ENCODE measurements at regions not wholly inside any gene's neighbourhood (a gene's known extent, or its start where the extent isn't known, plus 50 kb on each side); places are given as distances from the start of the nearest gene placed in this dataset.

DNA sequence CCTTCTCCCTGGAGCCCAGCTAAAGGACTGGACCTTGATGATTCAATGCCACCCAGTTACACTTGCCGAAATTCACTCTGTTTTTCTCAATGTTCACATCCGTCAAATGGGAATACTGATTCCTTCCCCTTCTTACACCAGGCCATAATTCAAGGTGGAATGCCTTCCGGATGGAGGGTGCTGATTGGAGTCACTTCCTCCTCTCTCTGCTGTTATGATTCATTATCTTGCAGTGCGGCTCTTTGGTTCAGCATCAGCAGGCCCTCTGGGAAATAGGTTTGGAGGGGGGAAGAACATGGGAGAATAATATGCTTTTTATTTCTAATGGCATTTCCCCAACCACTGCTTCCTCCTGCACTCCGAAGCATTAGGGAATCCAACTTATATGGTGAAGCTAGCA, 390.6 kb upstream of the TBX3 start:
- H3K27me3 ChIP-seq (replicated peaks in 2 of 5; ENCODE audit: control insufficient read depth in 4 of 5, insufficient read depth in 5 of 5, low read length in 4 of 5), result no peaks in the 10 kb centered on the region
- no peak for DNase-seq
- no peaks in the 10 kb centered on the region for H3K9me3 ChIP-seq (ENCODE audit: control extremely low read depth in 1 of 5, control insufficient read depth in 4 of 5, insufficient read depth in 2 of 5, low read depth in 1 of 5, low read length in 4 of 5)
- WGBS (ENCODE audit: insufficient coverage), result 40% methylated on average over 3 of the region's 5 CpGs
- H3K36me3 ChIP-seq (ENCODE audit: control insufficient read depth in 4 of 4, insufficient read depth in 4 of 4, low read length in 3 of 4), result no peaks in the 10 kb centered on the region
- CTCF ChIA-PET, result no interaction called here
- no peak overlapping the region for H3K27ac ChIP-seq (ENCODE audit: insufficient read depth in 1 of 2, low read depth in 1 of 2, low read length in 2 of 2, poor library complexity in 1 of 2, severe bottlenecking in 2 of 2)
- POLR2A ChIA-PET, result no interaction called here
- H3K4me1 ChIP-seq (ENCODE audit: control extremely low read depth in 1 of 4, control insufficient read depth in 4 of 4, insufficient read depth in 4 of 4, low read length in 3 of 4), result no peaks in the 10 kb centered on the region
- H3K4me3 ChIP-seq (ENCODE audit: control insufficient read depth in 1 of 7, extremely low read depth in 1 of 7, insufficient read depth in 4 of 7, low read depth in 2 of 7, low read length in 6 of 7), result no peak overlapping the region

DNA sequence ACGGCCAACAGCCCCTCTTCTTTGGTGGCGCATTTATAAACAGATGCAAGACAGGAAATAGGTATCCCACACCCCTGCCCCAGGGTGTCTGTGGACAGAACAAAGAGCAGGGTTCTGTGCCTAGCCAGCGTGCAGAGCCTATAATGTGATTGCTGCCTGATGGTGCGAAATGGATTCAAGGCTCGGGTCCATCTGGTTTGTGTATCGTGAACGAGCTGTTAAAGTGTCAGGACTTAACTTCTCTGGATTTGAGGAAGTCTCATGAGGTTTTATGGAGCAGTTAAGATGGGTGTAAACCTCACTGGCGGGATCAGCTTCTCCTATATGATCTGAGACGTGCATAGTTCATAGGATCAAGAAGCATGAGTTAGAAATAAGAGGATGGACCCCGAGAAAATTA, 388.7 kb upstream of the TBX3 start:
- Histone ChIP-seq H3K4me3 (ENCODE audit: control insufficient read depth in 1 of 7, extremely low read depth in 1 of 7, insufficient read depth in 4 of 7, low read depth in 2 of 7, low read length in 6 of 7) (no peak overlapping the region), H3K4me1 (ENCODE audit: control extremely low read depth in 1 of 4, control insufficient read depth in 4 of 4, insufficient read depth in 4 of 4, low read length in 3 of 4) (no peaks in the 10 kb centered on the region), H3K27me3 (replicated peaks in 2 of 5; ENCODE audit: control insufficient read depth in 4 of 5, insufficient read depth in 5 of 5, low read length in 4 of 5) (no peaks in the 10 kb centered on the region), H3K36me3 (ENCODE audit: control insufficient read depth in 4 of 4, insufficient read depth in 4 of 4, low read length in 3 of 4) (no peaks in the 10 kb centered on the region), H3K9me3 (ENCODE audit: control extremely low read depth in 1 of 5, control insufficient read depth in 4 of 5, insufficient read depth in 2 of 5, low read depth in 1 of 5, low read length in 4 of 5) (peaks cover 0 to 2% (median 0%) of the 10 kb centered on the region in 5 experiments), H3K27ac (ENCODE audit: insufficient read depth in 1 of 2, low read depth in 1 of 2, low read length in 2 of 2, poor library complexity in 1 of 2, severe bottlenecking in 2 of 2) (no peak overlapping the region)
- POLR2A ChIA-PET, result no interaction called here
- WGBS (ENCODE audit: insufficient coverage), result 20% methylated on average over 8 of the region's 10 CpGs
- DNase-seq, result no peak
- CTCF ChIA-PET, result no interaction called here

DNA sequence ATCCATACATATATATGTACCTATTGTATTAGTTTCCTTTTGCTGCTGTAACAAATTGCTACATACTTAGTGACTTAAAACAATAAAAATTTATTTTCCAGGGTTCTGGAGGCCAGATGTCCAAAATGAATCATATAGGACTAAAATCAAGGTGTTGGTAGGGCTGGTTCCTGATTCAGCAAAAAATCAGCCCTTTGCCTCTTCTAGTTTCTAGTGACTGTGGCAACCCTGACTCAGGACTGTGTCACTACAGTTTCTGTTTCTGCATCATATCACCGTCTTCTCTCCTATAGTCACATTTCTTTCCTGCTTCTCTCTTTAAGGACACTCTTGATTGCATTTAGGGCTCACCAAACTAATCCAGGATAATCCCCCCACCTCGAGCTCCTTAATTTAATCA, 386.3 kb upstream of the TBX3 start:
- H3K4me1 ChIP-seq (ENCODE audit: control extremely low read depth in 1 of 4, control insufficient read depth in 4 of 4, insufficient read depth in 4 of 4, low read length in 3 of 4), result no peaks in the 10 kb centered on the region
- DNase-seq, result no peak
- H3K27ac ChIP-seq (ENCODE audit: insufficient read depth in 1 of 2, low read depth in 1 of 2, low read length in 2 of 2, poor library complexity in 1 of 2, severe bottlenecking in 2 of 2), result no peak overlapping the region
- no peaks in the 10 kb centered on the region for H3K27me3 ChIP-seq (replicated peaks in 2 of 5; ENCODE audit: control insufficient read depth in 4 of 5, insufficient read depth in 5 of 5, low read length in 4 of 5)
- H3K4me3 ChIP-seq (ENCODE audit: control insufficient read depth in 1 of 7, extremely low read depth in 1 of 7, insufficient read depth in 4 of 7, low read depth in 2 of 7, low read length in 6 of 7), result no peak overlapping the region
- WGBS (ENCODE audit: insufficient coverage), result 93% methylated on average over 2 of the region's 2 CpGs
- no peaks in the 10 kb centered on the region for H3K36me3 ChIP-seq (ENCODE audit: control insufficient read depth in 4 of 4, insufficient read depth in 4 of 4, low read length in 3 of 4)
- CTCF ChIA-PET, result no interaction called here
- peaks cover 0 to 2% (median 0%) of the 10 kb centered on the region in 5 experiments for H3K9me3 ChIP-seq (ENCODE audit: control extremely low read depth in 1 of 5, control insufficient read depth in 4 of 5, insufficient read depth in 2 of 5, low read depth in 1 of 5, low read length in 4 of 5)
- POLR2A ChIA-PET, result no interaction called here

DNA sequence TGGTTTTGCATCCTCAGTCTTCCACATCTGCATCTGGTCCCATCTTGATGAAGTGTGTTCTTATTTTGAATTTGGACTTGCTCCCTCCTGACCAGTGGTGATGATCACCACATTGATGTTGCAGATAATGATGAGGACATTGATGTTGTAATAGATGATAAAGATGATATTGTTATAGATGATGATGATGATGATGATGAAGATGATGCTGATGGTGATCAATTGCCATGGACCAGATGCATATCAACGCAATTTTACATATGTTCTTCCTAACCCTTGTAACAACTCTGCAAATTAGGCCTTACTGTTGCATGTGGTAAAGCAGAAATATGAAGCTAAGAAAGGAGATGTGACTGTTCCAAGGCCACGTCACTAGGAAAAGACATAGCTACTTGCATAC, 380.3 kb upstream of the TBX3 start:
- DNase-seq, result no peak
- no peaks in the 10 kb centered on the region for H3K36me3 ChIP-seq (ENCODE audit: control insufficient read depth in 4 of 4, insufficient read depth in 4 of 4, low read length in 3 of 4)
- no peak overlapping the region for H3K27ac ChIP-seq (ENCODE audit: insufficient read depth in 1 of 2, low read depth in 1 of 2, low read length in 2 of 2, poor library complexity in 1 of 2, severe bottlenecking in 2 of 2)
- no CpG with 5 or more reads among the region's 2 CpGs for WGBS (ENCODE audit: insufficient coverage)
- no peaks in the 10 kb centered on the region for H3K4me1 ChIP-seq (ENCODE audit: control extremely low read depth in 1 of 4, control insufficient read depth in 4 of 4, insufficient read depth in 4 of 4, low read length in 3 of 4)
- no peak overlapping the region for H3K4me3 ChIP-seq (ENCODE audit: control insufficient read depth in 1 of 7, extremely low read depth in 1 of 7, insufficient read depth in 4 of 7, low read depth in 2 of 7, low read length in 6 of 7)
- ChIA-PET POLR2A (no interaction called here), CTCF (no interaction called here)
- H3K9me3 ChIP-seq (ENCODE audit: control extremely low read depth in 1 of 5, control insufficient read depth in 4 of 5, insufficient read depth in 2 of 5, low read depth in 1 of 5, low read length in 4 of 5), result peaks cover 0 to 2% (median 0%) of the 10 kb centered on the region in 5 experiments
- H3K27me3 ChIP-seq (replicated peaks in 2 of 5; ENCODE audit: control insufficient read depth in 4 of 5, insufficient read depth in 5 of 5, low read length in 4 of 5), result no peaks in the 10 kb centered on the region

DNA sequence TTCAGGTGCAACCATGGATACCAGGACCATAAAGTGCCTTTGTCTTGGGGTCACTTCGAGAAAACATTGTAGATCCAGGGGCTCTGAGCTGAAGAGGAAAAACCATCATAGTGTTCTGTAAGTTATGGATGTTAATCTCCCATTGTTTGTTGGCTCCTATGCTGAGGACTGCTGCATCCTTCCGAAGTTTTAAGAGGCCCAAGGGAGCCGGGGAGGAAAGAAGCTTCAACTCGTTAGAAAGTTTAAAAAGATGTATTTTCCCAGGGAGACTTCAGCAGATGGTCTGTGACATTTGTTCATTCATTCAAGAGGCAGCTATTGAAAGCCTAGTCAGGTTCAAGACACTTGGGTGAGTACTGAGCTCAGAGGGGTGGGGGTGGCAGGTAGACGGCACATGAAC, 378.8 kb upstream of the TBX3 start:
- ChIA-PET CTCF (no interaction called here), POLR2A (no interaction called here)
- no peaks in the 10 kb centered on the region for H3K27me3 ChIP-seq (replicated peaks in 2 of 5; ENCODE audit: control insufficient read depth in 4 of 5, insufficient read depth in 5 of 5, low read length in 4 of 5)
- no peak for DNase-seq
- H3K36me3 ChIP-seq (ENCODE audit: control insufficient read depth in 4 of 4, insufficient read depth in 4 of 4, low read length in 3 of 4), result no peaks in the 10 kb centered on the region
- no peaks in the 10 kb centered on the region for H3K4me1 ChIP-seq (ENCODE audit: control extremely low read depth in 1 of 4, control insufficient read depth in 4 of 4, insufficient read depth in 4 of 4, low read length in 3 of 4)
- H3K4me3 ChIP-seq (ENCODE audit: control insufficient read depth in 1 of 7, extremely low read depth in 1 of 7, insufficient read depth in 4 of 7, low read depth in 2 of 7, low read length in 6 of 7), result no peak overlapping the region
- peaks cover 0 to 2% (median 0%) of the 10 kb centered on the region in 5 experiments for H3K9me3 ChIP-seq (ENCODE audit: control extremely low read depth in 1 of 5, control insufficient read depth in 4 of 5, insufficient read depth in 2 of 5, low read depth in 1 of 5, low read length in 4 of 5)
- 82% methylated on average over 5 of the region's 5 CpGs for WGBS (ENCODE audit: insufficient coverage)
- H3K27ac ChIP-seq (ENCODE audit: insufficient read depth in 1 of 2, low read depth in 1 of 2, low read length in 2 of 2, poor library complexity in 1 of 2, severe bottlenecking in 2 of 2), result no peak overlapping the region

DNA sequence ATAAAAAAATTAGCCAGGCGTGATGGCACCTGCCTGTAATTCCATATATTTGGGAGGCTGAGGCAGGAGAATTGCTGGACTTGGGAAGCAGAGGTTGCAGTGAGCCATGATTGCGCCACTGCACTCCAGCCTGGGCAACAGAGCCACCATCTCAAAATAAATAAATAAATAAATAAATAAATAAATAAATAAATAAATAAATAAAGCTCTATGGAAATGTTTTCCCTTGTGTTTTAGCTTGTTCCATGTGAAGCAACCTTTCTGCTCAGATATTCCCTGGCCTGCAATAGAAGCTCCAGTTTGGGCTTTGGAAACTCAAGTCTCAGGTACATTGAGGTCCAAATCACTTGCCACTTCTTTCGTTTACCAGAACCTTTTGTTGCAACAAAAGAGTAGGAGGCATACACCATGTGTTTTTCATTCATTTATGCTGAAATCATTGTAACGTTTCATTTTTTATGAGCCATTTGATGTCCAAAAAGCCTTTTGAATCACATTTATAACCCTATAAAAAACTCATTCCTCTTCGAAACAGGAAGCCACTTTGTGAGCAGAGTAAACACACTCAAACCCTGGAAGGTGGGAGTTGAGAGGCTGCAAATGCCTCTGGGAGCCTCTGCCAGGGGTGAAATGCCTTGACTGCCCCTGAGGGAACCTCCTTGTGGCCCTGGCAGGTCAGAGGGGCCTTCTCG, 376.6 kb upstream of the TBX3 start:
- H3K36me3 ChIP-seq (ENCODE audit: control insufficient read depth in 4 of 4, insufficient read depth in 4 of 4, low read length in 3 of 4), result no peaks in the 10 kb centered on the region
- no peaks in the 10 kb centered on the region for H3K4me1 ChIP-seq (ENCODE audit: control extremely low read depth in 1 of 4, control insufficient read depth in 4 of 4, insufficient read depth in 4 of 4, low read length in 3 of 4)
- H3K9me3 ChIP-seq (ENCODE audit: control extremely low read depth in 1 of 5, control insufficient read depth in 4 of 5, insufficient read depth in 2 of 5, low read depth in 1 of 5, low read length in 4 of 5), result peaks cover 0 to 2% (median 0%) of the 10 kb centered on the region in 5 experiments
- no peak overlapping the region for H3K4me3 ChIP-seq (ENCODE audit: control insufficient read depth in 1 of 7, extremely low read depth in 1 of 7, insufficient read depth in 4 of 7, low read depth in 2 of 7, low read length in 6 of 7)
- H3K27me3 ChIP-seq (replicated peaks in 2 of 5; ENCODE audit: control insufficient read depth in 4 of 5, insufficient read depth in 5 of 5, low read length in 4 of 5), result no peaks in the 10 kb centered on the region
- no peak overlapping the region for H3K27ac ChIP-seq (ENCODE audit: insufficient read depth in 1 of 2, low read depth in 1 of 2, low read length in 2 of 2, poor library complexity in 1 of 2, severe bottlenecking in 2 of 2)
- ChIA-PET POLR2A (no interaction called here), CTCF (no interaction called here)
- 75% methylated on average over 4 of the region's 6 CpGs for WGBS (ENCODE audit: insufficient coverage)
- no peak for DNase-seq

DNA sequence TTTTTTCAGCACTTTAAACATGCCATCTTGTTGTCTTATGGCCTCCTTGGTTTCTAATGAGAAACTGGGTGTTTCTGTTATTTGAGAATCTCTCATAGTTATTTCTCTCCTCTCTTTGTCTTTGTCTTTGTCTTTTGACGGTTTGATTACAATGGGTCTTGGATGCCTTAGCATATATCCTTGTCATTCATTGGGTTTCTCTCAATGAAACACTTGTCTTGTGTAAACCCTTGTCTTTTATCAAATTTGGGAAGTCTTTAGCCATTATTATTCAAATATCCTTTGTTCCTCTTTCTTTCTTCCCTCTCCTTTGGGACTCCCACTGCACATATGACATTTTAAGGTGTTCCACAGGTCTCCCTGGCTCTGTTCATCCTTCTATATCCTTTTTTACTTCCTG, 373.5 kb upstream of the TBX3 start:
- no peak for DNase-seq
- no peaks in the 10 kb centered on the region for H3K4me1 ChIP-seq (ENCODE audit: control extremely low read depth in 1 of 4, control insufficient read depth in 4 of 4, insufficient read depth in 4 of 4, low read length in 3 of 4)
- CTCF ChIA-PET, result no interaction called here
- H3K9me3 ChIP-seq (ENCODE audit: control extremely low read depth in 1 of 5, control insufficient read depth in 4 of 5, insufficient read depth in 2 of 5, low read depth in 1 of 5, low read length in 4 of 5), result peaks cover 0 to 2% (median 0%) of the 10 kb centered on the region in 5 experiments
- H3K27ac ChIP-seq (ENCODE audit: insufficient read depth in 1 of 2, low read depth in 1 of 2, low read length in 2 of 2, poor library complexity in 1 of 2, severe bottlenecking in 2 of 2), result no peak overlapping the region
- H3K4me3 ChIP-seq (ENCODE audit: control insufficient read depth in 1 of 7, extremely low read depth in 1 of 7, insufficient read depth in 4 of 7, low read depth in 2 of 7, low read length in 6 of 7), result no peak overlapping the region
- POLR2A ChIA-PET, result no interaction called here
- H3K36me3 ChIP-seq (ENCODE audit: control insufficient read depth in 4 of 4, insufficient read depth in 4 of 4, low read length in 3 of 4), result no peaks in the 10 kb centered on the region
- 57% methylated on average over 1 of the region's 1 CpG for WGBS (ENCODE audit: insufficient coverage)
- no peaks in the 10 kb centered on the region for H3K27me3 ChIP-seq (replicated peaks in 2 of 5; ENCODE audit: control insufficient read depth in 4 of 5, insufficient read depth in 5 of 5, low read length in 4 of 5)
